Ovary (tissue), 3 donors: ENCODE measurements at regions not wholly inside any gene's neighbourhood (a gene's known extent, or its start where the extent isn't known, plus 50 kb on each side); places are given as distances from the start of the nearest gene placed in this dataset.

Experiments used
- CTCF ChIP-seq, 3 donors: fragments of 450-650 bp in 2 of 3; fragments of 200-600 bp in 1 of 3; IDR thresholded peaks; one replicate each; pipeline versions ENCODE4 v1.5.1 to v1.8.0; 2016 to 2022; ENCODE audit warnings: antibody characterized with exemption in 3 of 3, mild to moderate bottlenecking in 1 of 3
- EP300 ChIP-seq: sonication (generic); formaldehyde crosslinking; IDR thresholded peaks from one replicate; pipeline ENCODE4 v1.6.1; 2017; ENCODE audit warnings: antibody characterized with exemption
- donor health status: DM: no; HTN: no; CAD: no.

GRCh38 chr7:121446526-121446925 lies 50.4 kb upstream of the FAM3C start:
- TF ChIP-seq CTCF (IDR thresholded peaks at IDR 0.05) (no peak), EP300 (no peak)
